ENCODE measurements at regions not wholly inside any gene's neighbourhood (a gene's known extent, or its start where the extent isn't known, plus 50 kb on each side); places are given as distances from the start of the nearest gene placed in this dataset.
"Not testable (repeated sequence)": the region's sequence is repeated elsewhere in the genome, so short reads cannot be mapped to it uniquely, and the experiment has no call there.

DNA sequence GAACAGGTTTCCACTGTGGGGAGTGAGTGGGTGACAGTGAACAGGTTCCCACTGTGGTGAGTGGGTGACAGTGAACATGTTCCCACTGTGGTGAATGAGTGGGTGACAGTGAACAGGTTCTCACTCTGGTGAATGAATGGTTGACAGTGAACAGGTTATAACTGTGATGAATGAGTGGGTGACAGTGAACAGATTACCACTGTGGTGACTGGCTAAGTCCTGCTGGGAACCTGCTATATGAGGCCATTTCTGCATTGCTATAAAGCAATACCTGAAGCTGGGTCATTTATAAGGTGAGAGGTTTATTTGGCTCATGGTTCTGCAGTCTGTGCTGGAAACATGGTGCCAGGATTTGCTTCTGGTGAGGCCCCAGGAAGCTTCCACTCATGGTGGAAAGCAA is 637.1 kb downstream of the UQCRFS1 start:
- Histone ChIP-seq H3K9me3 (no peaks in the 10 kb centered on the region), H3K9ac (ENCODE audit: low read depth in 2 of 2, low read length in 2 of 2) (no peak overlapping the region), H3K4me1 (no peaks in the 10 kb centered on the region), H3K27me3 (no peaks in the 10 kb centered on the region), H3K4me3 (no peak overlapping the region), H3K36me3 (no peaks in the 10 kb centered on the region), H3K27ac (no peak overlapping the region)
- intact Hi-C loops (cut with DNase I): no loop called here
- no peak for DNase-seq
- no peak for TF ChIP-seq CTCF (IDR thresholded peaks at IDR 0.05)

DNA sequence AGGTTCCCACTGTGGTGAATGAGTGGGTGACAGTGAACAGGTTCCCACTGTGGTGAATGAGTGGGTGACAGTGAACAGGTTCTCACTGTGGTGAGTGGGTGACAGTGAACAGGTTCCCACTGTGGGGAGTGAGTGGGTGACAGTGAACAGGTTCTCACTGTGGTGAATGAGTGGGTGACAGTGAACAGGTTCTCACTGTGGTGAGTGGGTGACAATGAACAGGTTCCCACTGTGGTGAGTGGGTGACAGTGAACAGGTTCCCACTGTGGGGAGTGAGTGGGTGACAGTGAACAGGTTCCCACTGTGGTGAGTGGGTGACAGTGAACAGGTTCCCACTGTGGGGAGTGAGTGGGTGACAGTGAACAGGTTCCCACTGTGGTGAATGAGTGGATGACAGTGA is 637.6 kb downstream of the UQCRFS1 start:
- H3K27ac ChIP-seq; H3K4me3 ChIP-seq; DNase-seq; H3K9ac ChIP-seq (ENCODE audit: low read depth in 2 of 2, low read length in 2 of 2); H3K4me1 ChIP-seq; H3K9me3 ChIP-seq; H3K27me3 ChIP-seq; intact Hi-C loops (cut with DNase I); H3K36me3 ChIP-seq: not testable (repeated sequence)

GRCh38 chr19:28574212-28574611 is 638.7 kb downstream of the UQCRFS1 start:
- no peak for DNase-seq
- Histone ChIP-seq H3K4me1 (no peaks in the 10 kb centered on the region), H3K9ac (ENCODE audit: low read depth in 2 of 2, low read length in 2 of 2) (no peak overlapping the region), H3K27ac (no peak overlapping the region), H3K9me3 (no peaks in the 10 kb centered on the region), H3K36me3 (no peaks in the 10 kb centered on the region), H3K4me3 (no peak overlapping the region), H3K27me3 (no peaks in the 10 kb centered on the region)
- TF ChIP-seq CTCF (IDR thresholded peaks at IDR 0.05): no peak
- intact Hi-C loops (cut with DNase I): no loop called here

DNA sequence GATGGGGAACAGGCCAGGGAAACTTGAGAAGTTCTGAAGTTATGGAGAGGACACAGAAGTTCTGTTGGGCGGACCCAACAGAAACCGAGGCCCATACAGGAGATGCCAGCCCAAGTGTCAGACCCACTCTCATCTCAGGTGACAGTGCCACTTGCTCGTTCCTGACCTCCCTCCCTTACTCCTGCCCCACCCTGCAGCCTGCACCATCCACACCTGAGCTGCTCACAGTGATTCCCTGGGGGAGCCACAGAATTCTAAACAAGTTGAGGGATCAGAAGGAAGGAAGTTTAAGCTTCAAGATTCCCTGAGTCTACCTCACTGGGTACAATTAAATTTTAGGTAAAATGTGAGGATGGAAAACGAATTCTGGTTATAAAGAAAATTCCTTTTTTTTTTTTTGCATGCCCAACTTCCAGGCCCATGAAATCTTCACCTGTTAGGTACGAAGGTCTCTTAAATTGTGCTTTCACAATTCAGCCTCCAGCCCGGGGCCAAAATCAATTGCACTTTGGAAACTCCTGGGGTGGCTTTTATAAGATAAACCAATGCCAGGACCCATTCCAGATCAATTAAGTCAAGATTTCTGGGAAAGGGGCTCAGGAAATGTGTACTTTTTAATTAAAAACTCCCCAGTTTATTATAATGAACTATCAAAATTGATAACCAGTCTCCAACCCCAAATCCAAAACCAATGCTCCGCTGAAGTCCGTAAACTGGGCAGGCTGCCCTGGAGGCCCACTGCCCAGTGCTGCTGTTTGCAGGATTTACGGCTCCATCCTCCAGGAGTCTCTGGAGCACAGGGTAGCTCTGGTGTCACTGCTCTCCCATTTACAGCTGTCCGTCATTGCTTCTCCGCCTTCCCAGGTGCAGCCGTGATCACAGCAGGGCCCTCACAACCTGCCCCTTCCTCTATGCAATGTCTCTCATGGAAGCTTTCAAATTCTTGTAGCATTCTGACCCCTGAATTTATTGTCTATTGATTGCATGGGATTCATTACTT is 643.5 kb downstream of the UQCRFS1 start:
- Histone ChIP-seq H3K27me3 (no peaks in the 10 kb centered on the region), H3K9ac (ENCODE audit: low read depth in 2 of 2, low read length in 2 of 2) (no peak overlapping the region), H3K4me3 (no peak overlapping the region), H3K36me3 (no peaks in the 10 kb centered on the region), H3K4me1 (no peaks in the 10 kb centered on the region), H3K27ac (no peak overlapping the region), H3K9me3 (no peaks in the 10 kb centered on the region)
- no peak for DNase-seq
- no peak for TF ChIP-seq CTCF (IDR thresholded peaks at IDR 0.05)
- intact Hi-C loops (cut with DNase I): no loop called here

DNA sequence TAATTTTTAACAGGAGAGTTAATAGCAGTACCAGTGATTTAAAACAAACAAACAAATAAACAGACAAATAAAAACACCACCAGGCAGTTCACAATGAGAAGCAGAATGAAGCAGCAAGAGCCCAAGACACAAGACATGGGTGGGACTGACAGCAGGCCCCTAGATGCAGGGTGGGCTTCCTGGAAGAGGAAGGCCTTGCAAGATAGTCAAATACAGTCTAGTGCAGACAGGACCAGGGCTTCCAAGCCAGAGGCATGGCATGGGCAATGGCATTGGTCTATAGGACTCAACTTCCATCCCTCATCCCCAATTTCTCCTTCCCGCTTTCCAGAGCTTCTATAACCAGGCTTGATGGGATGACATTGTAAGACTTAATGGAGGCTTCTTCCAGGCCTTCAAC is 645.1 kb downstream of the UQCRFS1 start:
- Histone ChIP-seq H3K27ac (no peak overlapping the region), H3K27me3 (no peaks in the 10 kb centered on the region), H3K9me3 (no peaks in the 10 kb centered on the region), H3K4me1 (no peaks in the 10 kb centered on the region), H3K9ac (ENCODE audit: low read depth in 2 of 2, low read length in 2 of 2) (no peak overlapping the region), H3K36me3 (no peaks in the 10 kb centered on the region), H3K4me3 (no peak overlapping the region)
- no peak for DNase-seq
- no peak for TF ChIP-seq CTCF (IDR thresholded peaks at IDR 0.05)
- intact Hi-C loops (cut with DNase I): no loop called here
